ENCODE measurements at regions not wholly inside any gene's neighbourhood (a gene's known extent, or its start where the extent isn't known, plus 50 kb on each side); places are given as distances from the start of the nearest gene placed in this dataset.

- no peak for DNase-seq (ENCODE audit: low read depth)
Measured at GRCh38 chr1:222171005-222171404, 376.9 kb downstream of the HHIPL2 start.

GRCh38 chr1:222168621-222169020 lies 379.3 kb downstream of the HHIPL2 start:
- no peak for DNase-seq (ENCODE audit: low read depth)

DNA sequence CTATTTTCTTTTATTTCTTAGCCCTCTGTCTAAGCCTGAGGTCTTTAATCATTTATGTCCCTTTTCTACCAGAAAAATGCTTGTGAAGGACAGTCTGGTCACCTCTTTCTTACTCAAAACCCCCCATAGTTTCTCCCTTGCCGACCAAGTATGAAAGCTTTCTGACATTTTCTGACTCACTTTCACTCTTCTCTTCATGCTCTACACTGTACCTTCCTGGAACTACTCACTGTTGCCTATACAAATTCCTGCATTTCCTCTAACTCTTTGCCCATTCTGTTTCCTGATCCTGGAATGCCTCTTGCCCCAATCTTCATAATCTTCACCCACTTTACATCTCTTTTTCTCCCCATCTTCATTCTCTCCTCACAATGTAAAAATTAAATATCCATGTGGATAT lies 380.0 kb downstream of the HHIPL2 start:
- no peak for DNase-seq (ENCODE audit: low read depth)

DNA sequence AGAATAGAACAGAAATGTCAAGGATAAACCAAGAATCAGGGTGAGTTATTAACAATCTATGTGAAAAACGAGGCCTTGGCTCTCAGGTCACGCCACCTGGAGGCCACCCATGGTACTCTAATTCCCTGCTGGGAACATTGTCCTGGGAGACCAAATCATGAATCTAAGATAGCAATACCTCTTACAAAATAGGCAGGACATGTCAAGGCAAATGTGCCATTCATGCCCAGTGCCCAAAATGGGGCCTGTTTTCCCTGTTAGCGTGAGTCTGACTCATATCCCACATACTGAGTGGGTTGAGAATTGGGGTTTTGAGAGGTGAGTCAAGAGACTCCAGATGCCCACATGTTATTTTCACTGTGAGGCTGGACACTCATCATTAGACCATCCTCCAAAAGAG lies 380.8 kb downstream of the HHIPL2 start:
- peak; percentile 97 for DNase-seq (ENCODE audit: low read depth)

GRCh38 chr1:222165629-222166028 lies 382.3 kb downstream of the HHIPL2 start:
- DNase-seq (ENCODE audit: low read depth): no peak

DNA sequence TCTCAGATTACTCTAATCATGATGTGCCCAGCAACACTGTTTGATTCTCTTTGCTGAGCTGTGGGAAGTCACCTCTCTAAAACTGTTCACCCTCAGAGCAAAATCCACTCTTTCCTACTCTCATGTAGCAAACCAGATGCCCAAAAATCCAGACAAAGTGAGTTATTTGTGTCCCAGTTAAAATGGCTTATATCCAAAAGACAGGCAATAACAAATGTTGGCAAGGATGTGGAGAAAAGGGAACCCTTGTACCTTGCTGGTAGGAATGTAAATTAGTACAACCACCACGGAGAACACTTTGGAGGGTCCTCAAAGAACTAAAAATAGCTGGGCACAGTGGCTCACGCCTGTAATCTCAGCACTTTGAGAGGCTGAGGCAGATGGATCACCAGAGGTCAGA lies 384.0 kb downstream of the HHIPL2 start:
- no peak for DNase-seq (ENCODE audit: low read depth)

DNA sequence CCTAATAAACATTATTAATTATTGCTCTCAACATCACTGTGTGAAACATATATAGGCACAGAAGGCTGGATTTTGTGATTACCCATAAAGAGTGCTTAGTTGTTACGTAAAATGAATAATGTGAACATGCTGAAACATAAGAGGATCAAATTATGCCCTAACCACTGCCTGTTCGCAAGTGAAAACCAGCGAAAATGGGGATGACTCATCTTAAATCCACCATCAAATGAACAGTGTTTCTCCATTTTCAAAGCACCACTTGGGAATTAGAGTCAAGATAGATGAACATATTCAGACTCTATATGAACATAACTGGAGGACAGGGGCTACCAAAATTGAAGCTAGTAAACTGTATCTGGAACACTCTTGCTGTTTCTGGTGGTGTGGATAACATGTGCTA lies 386.2 kb downstream of the HHIPL2 start:
- DNase-seq (ENCODE audit: low read depth): no peak

- no peak for DNase-seq (ENCODE audit: low read depth)
Measured at GRCh38 chr1:222157612-222158011, 390.3 kb downstream of the HHIPL2 start.

DNA sequence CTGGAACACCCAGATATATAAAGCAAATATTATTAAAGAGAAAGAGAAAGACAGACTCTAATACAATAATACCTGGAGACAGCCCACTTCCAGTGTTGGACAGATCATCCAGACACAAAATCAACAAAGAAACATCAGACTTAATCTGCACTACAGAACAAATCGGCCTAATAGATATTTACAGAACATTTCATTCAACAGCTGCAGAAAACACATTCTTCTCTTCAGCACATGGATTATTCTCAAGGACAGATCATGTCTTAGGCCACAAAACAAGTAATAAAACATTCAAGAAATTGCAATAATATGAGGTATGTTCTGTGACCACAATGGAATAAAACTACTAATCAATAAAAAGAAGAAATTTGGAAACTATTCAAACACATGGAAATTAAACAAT lies 398.3 kb upstream of the DUSP10 start:
- no peak for DNase-seq (ENCODE audit: low read depth)

- no peak for DNase-seq (ENCODE audit: low read depth)
Measured at GRCh38 chr1:222138095-222138494, 396.2 kb upstream of the DUSP10 start.

DNA sequence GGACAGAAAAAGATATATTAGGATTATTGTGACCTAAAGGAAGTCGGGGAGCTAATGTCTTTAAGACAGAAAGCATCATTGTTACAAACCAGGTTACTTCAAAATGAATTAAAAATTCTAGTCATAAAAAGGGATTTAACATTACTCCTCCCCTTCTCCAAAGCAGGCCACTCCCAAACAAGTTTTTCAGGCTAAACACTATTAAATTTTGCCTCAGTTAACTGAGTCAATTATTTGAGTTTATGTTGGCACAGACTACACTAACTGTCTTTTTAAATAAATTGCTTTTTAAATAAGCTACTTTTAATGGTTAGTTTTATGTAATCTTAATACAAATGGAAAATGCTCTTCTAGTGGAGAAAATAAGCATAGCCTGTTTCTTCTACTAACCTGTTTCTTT lies 395.0 kb upstream of the DUSP10 start:
- no peak for DNase-seq (ENCODE audit: low read depth)

- no peak for DNase-seq (ENCODE audit: low read depth)
Measured at GRCh38 chr1:222129041-222129440, 387.2 kb upstream of the DUSP10 start.

GRCh38 chr1:222127526-222128152 lies 385.8 kb upstream of the DUSP10 start:
- DNase-seq (ENCODE audit: low read depth): no peak

GRCh38 chr1:222127096-222127495 lies 385.2 kb upstream of the DUSP10 start:
- no peak for DNase-seq (ENCODE audit: low read depth)

DNA sequence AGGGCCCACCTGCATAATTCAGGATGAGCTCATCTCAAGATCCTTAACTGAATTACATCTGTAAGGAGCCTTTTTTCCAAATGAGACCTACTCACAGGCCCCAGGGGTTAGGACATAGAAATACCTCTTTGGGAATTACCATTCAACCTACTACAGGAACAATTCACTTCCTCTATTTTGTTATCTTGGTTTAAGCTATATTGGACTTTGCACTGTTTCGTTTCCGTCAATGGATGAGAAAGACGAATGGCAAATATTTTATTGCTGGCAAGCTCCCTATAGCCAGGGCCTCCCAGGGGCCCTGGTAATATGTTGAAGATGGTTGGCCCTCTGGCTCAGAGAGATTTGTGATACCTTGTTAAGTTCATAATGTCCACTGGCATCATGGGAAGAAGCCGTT lies 384.2 kb upstream of the DUSP10 start:
- no peak for DNase-seq (ENCODE audit: low read depth)

DNA sequence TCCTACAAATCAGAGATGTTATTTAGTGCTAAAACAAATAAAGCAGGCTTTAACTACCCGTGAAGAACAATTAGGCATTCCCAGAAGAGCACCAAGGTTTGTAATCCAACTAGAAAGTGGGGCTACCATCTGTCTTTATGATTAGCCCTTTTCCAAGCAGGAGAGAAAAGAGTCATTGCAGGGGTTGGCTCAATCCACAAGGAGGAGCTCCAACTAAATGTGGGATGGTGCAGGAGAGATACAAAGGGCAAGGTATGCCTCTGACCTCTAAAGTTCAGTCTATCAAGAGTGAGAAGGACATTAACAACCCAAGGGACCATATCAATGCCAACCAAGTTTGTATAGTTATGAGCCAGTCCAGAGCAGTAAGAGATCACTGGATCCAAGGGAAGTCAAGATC lies 382.7 kb upstream of the DUSP10 start:
- no peak for DNase-seq (ENCODE audit: low read depth)

- no peak for DNase-seq (ENCODE audit: low read depth)
Measured at GRCh38 chr1:222123111-222123510, 381.2 kb upstream of the DUSP10 start.

DNA sequence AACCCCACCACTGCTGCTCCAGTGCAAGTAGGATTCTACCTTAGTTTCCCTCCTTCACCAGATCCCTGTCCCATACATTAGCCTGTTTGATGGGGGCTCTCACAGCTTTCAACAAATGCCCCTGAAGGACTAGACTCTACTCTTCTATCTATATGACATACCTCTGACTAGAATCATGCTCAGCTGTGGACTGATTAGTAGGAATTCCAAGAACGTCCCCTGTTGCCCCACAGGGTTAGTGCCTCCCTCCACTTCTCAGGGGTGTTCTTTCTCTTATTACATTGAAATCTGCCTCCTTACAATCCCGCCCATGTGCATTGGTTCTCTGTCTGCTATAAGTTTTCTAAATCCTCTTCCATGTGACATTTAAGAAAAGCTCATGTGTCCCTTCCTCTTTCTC lies 375.9 kb upstream of the DUSP10 start:
- DNase-seq (ENCODE audit: low read depth): no peak

DNA sequence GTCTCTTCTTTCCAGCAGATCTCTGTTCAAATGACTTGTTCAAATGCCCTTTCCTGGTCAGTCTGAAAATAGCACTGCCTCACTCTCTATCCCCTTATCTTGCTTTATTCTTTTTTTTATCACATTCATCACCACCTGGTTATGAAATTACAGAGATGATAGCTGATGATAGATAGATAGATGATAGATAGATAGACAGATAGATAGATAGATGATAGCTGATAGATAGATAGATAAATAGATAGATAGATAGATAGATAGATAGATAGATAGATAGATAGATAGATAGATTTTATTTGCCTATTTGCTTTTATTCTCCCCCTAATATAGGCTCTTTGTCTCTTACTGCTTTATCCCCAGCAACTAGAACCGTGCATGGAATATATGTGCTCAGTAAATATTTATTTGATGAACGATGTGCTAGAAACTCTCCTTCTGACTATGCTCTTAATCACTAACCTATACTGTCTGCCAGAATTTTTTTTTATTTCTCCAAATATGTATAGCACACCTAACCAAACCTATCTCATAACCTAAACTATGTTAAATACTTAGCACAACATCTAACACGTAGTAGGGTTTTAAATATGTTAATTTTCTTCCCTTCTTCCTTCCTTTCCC lies 372.8 kb upstream of the DUSP10 start:
- no peak for DNase-seq (ENCODE audit: low read depth)

GRCh38 chr1:222109836-222110235 lies 367.9 kb upstream of the DUSP10 start:
- no peak for DNase-seq (ENCODE audit: low read depth)

GRCh38 chr1:222107975-222108374 lies 366.1 kb upstream of the DUSP10 start:
- no peak for DNase-seq (ENCODE audit: low read depth)

- DNase-seq (ENCODE audit: low read depth): no peak
Measured at GRCh38 chr1:222107267-222107666, 365.4 kb upstream of the DUSP10 start.

DNA sequence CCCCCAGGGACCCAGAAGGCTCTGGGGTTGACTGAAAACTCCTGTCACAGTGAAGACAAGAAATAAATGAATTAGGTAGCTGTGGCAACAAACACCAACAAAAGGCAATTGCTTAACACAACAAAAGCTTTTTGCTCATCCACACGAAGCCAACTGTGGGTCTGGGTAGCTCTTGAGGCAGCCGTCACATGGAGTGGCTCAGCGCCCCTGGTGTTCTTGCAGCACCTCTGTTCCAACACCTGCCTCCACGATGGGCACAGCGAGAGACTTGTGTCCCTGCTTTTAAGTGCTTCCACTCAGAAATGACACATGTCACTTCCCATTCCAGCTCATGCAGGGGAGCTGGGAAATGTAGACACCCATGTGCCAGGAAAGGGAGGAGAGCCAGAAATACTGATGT lies 364.5 kb upstream of the DUSP10 start:
- DNase-seq (ENCODE audit: low read depth): no peak

DNA sequence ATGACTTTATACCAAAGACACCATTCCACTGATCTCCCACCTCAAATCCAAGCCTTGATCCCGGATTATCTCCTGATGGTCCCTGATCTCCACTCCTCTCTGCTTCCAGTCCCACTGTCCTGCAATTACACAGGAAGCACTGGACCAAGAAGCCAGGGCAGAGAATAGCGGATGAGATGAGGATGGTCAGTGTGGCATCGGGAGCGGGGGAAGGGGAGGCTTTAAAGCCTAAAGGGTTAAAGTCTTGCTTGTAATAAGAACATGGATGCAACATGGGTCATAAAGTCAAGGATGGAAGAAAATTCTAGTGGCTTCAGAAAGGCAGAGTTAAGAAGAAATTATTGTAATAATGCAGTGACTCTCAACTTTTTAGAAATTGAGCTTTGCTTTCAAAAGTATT lies 364.0 kb upstream of the DUSP10 start:
- no peak for DNase-seq (ENCODE audit: low read depth)

Measured in HS-5 (cell line).